OCI-LY7 (cell line): ENCODE measurements at regions not wholly inside any gene's neighbourhood (a gene's known extent, or its start where the extent isn't known, plus 50 kb on each side); places are given as distances from the start of the nearest gene placed in this dataset.
A peak's percentile ranks its signal among the peaks of the same experiment; 100 is the strongest.

Experiments used
- CTCF ChIP-seq: fragments of 200-600 bp; sonication (generic); conservative IDR thresholded peaks from 2 replicates; pipeline ENCODE4 v1.5.1; 2014; ENCODE audit warnings: mild to moderate bottlenecking, antibody characterized with exemption, low read length, moderate library complexity, mixed read lengths
- EZH2phosphoT487 ChIP-seq: fragments of 200-600 bp; sonication (generic); IDR thresholded peaks from 2 replicates; pipeline ENCODE4 v1.6.1; 2018; ENCODE audit warnings: low read depth, borderline replicate concordance, mild to moderate bottlenecking, mixed run types, antibody characterized with exemption, low read length, moderate library complexity, mixed read lengths

GRCh38 chr12:38544330-38545066, 227.9 kb downstream of the ALG10B start:
- peak; percentile 32 for TF ChIP-seq CTCF
- no peak for TF ChIP-seq EZH2phosphoT487
